Colonic mucosa (tissue), 4 donors: ENCODE measurements at regions not wholly inside any gene's neighbourhood (a gene's known extent, or its start where the extent isn't known, plus 50 kb on each side); places are given as distances from the start of the nearest gene placed in this dataset.

Experiments used
- DNase-seq: peaks from one replicate; pipeline ENCODE4 v3.0.0-alpha.2; 2020
- H3K27ac ChIP-seq: fragments of 200-600 bp; one replicate; pipeline ENCODE4 v1.8.0; 2021
- H3K27me3 ChIP-seq: fragments of 200-600 bp; one replicate; pipeline ENCODE4 v1.8.0; 2021
- H3K36me3 ChIP-seq: fragments of 200-600 bp; one replicate; pipeline ENCODE4 v1.8.0; 2021
- H3K4me1 ChIP-seq: fragments of 200-600 bp; one replicate; pipeline ENCODE4 v1.8.0; 2021; ENCODE audit warnings: mild to moderate bottlenecking
- H3K4me3 ChIP-seq: fragments of 200-600 bp; one replicate; pipeline ENCODE4 v1.8.0; 2021
- H3K9ac ChIP-seq, 2 donors: one replicate each; pipeline ENCODE4 v1.7.0; 2013; ENCODE audit warnings: control low read depth in 2 of 2, low read depth in 2 of 2, low read length in 2 of 2
- H3K9me3 ChIP-seq: fragments of 200-600 bp; one replicate; pipeline ENCODE4 v1.8.0; 2021
- intact Hi-C: fragments of 100-400 bp; cut with DNase I; formaldehyde crosslinking; loops from one replicate; pipeline ENCODE4 v1.14.1; 2022
- TF ChIP-seq, protein P1 (sequence below): fragments of 200-600 bp; IDR thresholded peaks from one replicate; pipeline ENCODE4 v1.8.0; 2022; ENCODE audit warnings: antibody characterized with exemption, mild to moderate bottlenecking
- donor health status: healthy.
- donor health status: DM: no; HTN: no; CAD: no.
- donor health status: DM: no; HTN: no; CAD: no.

DNA sequence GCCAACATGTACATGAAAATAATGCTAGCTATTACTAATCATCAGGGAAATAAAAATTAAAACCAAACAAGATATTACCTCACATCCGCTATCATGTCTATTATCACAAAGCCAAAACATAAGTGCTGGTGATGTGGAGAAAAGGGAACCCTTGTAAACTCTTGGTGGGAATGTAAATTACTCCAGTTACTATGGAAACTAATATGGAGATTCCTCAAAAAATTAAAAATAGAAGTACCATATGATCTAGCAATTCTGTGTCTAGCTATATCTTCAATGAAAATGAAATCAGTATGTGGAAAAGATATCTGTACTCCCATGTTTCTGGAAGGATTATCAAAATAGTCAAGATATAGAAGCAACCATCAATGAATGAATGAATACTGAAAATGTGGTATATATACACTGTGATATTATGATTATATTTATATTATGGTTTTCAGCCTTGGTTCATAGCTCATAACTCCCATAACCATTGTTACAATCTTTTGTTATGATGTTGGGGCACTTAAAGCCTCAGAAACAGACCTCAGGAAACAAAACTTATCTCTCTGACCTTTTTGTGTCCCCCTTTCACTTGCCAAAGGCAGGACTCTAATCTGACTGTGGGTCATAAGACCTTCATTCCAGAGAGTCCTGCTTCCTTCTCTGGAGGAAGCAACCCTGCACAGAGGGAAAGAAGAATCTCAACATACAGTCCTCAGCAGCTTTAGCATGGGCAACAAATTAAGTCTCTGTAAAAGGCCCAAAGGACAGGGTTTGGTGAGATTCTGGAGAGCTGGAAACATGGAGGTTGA, 933.2 kb downstream of the ADGRL3 start:
- H3K4me3 ChIP-seq, result no peak overlapping the region
- intact Hi-C loops, result no loop called here
- H3K9me3 ChIP-seq, result no peaks in the 10 kb centered on the region
- no peaks in the 10 kb centered on the region for H3K4me1 ChIP-seq
- TF ChIP-seq, protein P1, sequence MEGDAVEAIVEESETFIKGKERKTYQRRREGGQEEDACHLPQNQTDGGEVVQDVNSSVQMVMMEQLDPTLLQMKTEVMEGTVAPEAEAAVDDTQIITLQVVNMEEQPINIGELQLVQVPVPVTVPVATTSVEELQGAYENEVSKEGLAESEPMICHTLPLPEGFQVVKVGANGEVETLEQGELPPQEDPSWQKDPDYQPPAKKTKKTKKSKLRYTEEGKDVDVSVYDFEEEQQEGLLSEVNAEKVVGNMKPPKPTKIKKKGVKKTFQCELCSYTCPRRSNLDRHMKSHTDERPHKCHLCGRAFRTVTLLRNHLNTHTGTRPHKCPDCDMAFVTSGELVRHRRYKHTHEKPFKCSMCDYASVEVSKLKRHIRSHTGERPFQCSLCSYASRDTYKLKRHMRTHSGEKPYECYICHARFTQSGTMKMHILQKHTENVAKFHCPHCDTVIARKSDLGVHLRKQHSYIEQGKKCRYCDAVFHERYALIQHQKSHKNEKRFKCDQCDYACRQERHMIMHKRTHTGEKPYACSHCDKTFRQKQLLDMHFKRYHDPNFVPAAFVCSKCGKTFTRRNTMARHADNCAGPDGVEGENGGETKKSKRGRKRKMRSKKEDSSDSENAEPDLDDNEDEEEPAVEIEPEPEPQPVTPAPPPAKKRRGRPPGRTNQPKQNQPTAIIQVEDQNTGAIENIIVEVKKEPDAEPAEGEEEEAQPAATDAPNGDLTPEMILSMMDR, result no peak
- no peak for DNase-seq
- H3K27ac ChIP-seq, result no peak overlapping the region
- no peak overlapping the region for H3K9ac ChIP-seq
- no peaks in the 10 kb centered on the region for H3K36me3 ChIP-seq
- no peaks in the 10 kb centered on the region for H3K27me3 ChIP-seq

GRCh38 chr4:62131049-62131448, 930.9 kb downstream of the ADGRL3 start:
- intact Hi-C loops, result no loop called here
- DNase-seq, result no peak
- Histone ChIP-seq H3K36me3 (no peaks in the 10 kb centered on the region), H3K4me1 (no peaks in the 10 kb centered on the region), H3K9me3 (no peaks in the 10 kb centered on the region), H3K27ac (no peak overlapping the region), H3K4me3 (no peak overlapping the region), H3K27me3 (no peaks in the 10 kb centered on the region), H3K9ac (no peak overlapping the region)
- TF ChIP-seq, protein P1, result no peak

DNA sequence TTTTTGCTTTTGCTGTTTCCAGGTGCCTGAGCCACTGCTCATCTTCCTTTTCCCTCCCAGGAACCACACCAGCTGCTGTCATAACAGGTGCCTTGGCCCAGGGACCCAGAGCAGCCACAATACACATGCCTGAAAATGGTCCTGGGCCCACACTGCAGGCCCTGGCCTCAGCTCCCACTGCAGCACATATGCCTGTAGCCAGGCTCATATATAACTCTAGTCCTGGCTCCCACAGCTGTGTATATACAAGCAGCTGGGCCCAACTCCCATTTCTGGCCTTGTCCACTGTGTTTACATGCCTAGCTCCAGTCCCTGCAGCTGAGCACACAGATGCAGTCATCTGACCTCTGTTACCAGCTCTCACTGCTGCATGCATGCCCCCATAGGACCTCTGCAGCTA, 930.5 kb downstream of the ADGRL3 start:
- H3K36me3 ChIP-seq, result no peaks in the 10 kb centered on the region
- no peak overlapping the region for H3K4me3 ChIP-seq
- no peak for DNase-seq
- H3K9me3 ChIP-seq, result no peaks in the 10 kb centered on the region
- TF ChIP-seq, protein P1, result no peak
- H3K4me1 ChIP-seq, result no peaks in the 10 kb centered on the region
- no peak overlapping the region for H3K27ac ChIP-seq
- intact Hi-C loops, result no loop called here
- H3K9ac ChIP-seq, result no peak overlapping the region
- H3K27me3 ChIP-seq, result no peaks in the 10 kb centered on the region

GRCh38 chr4:62130230-62130629, 930.1 kb downstream of the ADGRL3 start:
- no peaks in the 10 kb centered on the region for H3K27me3 ChIP-seq
- H3K27ac ChIP-seq, result no peak overlapping the region
- H3K9ac ChIP-seq, result no peak overlapping the region
- TF ChIP-seq, protein P1, result no peak
- intact Hi-C loops, result no loop called here
- no peak for DNase-seq
- H3K4me3 ChIP-seq, result no peak overlapping the region
- H3K9me3 ChIP-seq, result no peaks in the 10 kb centered on the region
- no peaks in the 10 kb centered on the region for H3K36me3 ChIP-seq
- no peaks in the 10 kb centered on the region for H3K4me1 ChIP-seq
